BJ (cell line): ENCODE measurements at regions not wholly inside any gene's neighbourhood (a gene's known extent, or its start where the extent isn't known, plus 50 kb on each side); places are given as distances from the start of the nearest gene placed in this dataset.

Source experiments
- CTCF ChIA-PET: fragments of 350-600 bp; formaldehyde crosslinking; extraction: SDS; loops from one replicate; lab custom pipeline; 2021; ENCODE audit warnings: antibody characterized with exemption, inconsistent platforms; lab: Yijun Ruan, JAX
- POLR2A ChIA-PET: fragments of 300-600 bp; sonication (Branson Sonifier 250); formaldehyde crosslinking; extraction: SDS; loops from one replicate; lab custom pipeline; 2021; ENCODE audit warnings: antibody characterized with exemption; lab: Charles Lee
- DNase-seq: peaks from one replicate; pipeline ENCODE4 v3.0.0-alpha.2; 2011; ENCODE audit warnings: low read depth
- H3K27me3 ChIP-seq: 2 replicates; pipeline ENCODE4 v1.6.0; 2011; ENCODE audit warnings: low read length; ENCODE audit not compliant: control insufficient read depth, insufficient read depth
- H3K36me3 ChIP-seq: 2 replicates; pipeline ENCODE4 v1.5.1; 2011; ENCODE audit warnings: low read length; ENCODE audit not compliant: control insufficient read depth, insufficient read depth
- H3K4me3 ChIP-seq: 2 replicates; pipeline ENCODE4 v1.5.1; 2011; ENCODE audit warnings: low read depth, mild to moderate bottlenecking, control low read depth, low read length
- CTCF ChIP-seq: IDR thresholded peaks from 2 replicates; pipeline ENCODE4 v1.5.1; 2011; ENCODE audit warnings: low read depth, mild to moderate bottlenecking, control low read depth, inconsistent platforms, low read length, moderate library complexity; ENCODE audit not compliant: insufficient read depth

DNA sequence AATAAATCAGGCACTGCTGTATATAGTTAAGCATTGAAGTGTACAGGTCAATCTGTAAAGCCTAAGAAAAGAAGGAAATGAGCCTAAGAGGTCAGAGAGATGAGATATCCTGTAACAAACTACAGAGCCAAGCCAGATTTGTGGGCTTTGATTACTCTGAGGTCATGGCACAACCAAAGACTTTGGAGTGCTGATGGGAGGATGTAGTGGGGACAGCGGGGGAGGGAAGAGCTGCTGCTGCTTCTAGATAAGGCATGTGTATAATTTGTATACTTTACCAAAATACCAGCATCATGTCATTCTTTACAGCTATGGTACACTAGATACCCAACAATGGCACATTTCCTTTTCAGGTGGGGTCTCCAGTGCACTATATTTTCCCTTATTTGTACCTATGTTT is 102.5 kb downstream of the OGFRL1 start:
- DNase-seq = no peak
- Histone ChIP-seq H3K27me3 (no peaks in the 10 kb centered on the region), H3K36me3 (no peaks in the 10 kb centered on the region), H3K4me3 (no peak overlapping the region)
- ChIA-PET POLR2A (no interaction called here), CTCF (interaction anchor here (0.6 to 4.2 kb wide), 4 partner anchors 13 to 542 kb away, joined by 3 to 23 read pairs (median 4); no protein-coding TSS in a partner anchor)
- TF ChIP-seq CTCF = no peak

DNA sequence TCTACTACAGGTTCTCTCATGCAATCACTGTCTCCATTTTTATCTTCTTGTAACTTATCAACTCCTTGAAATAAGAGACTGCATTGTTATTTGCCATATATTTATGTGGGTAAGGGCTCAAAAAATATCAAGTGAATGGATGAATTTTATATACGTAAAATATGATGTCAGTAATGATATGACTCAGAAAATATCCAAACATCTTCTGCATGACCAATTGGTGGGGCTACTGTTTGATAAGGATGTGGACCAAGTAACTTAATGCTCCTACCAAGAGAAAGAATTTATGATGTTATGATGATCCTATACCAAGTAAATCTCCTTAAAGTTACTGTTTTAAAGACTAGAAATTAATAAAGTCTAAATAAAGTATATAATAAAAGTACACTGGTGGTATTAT is 103.7 kb downstream of the OGFRL1 start:
- H3K4me3 ChIP-seq = no peak overlapping the region
- ChIA-PET CTCF (interaction anchor here (0.6 kb wide), 1 partner anchor 28 kb away, joined by 3 read pairs; no protein-coding TSS in a partner anchor), POLR2A (no interaction called here)
- TF ChIP-seq CTCF = no peak
- no peaks in the 10 kb centered on the region for H3K27me3 ChIP-seq
- DNase-seq = no peak
- no peaks in the 10 kb centered on the region for H3K36me3 ChIP-seq

DNA sequence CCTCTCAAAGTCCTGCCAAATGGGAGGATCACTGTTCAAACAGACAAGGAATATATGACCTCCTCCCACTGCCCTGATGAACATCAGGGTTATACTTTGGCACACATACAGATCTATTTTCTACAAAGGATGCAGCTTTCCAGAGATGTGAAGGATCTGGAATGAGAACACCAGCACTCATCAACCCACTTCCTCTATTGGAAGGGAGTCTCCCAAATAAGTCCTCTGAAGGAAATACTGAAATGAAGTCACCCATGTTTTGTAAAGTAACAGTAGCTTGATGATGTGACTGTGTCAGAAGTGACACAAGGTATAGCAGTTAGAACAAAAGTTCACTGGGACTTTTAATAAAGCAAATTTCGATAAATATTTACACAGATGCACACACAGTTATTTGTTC is 104.9 kb downstream of the OGFRL1 start:
- Histone ChIP-seq H3K36me3 (no peaks in the 10 kb centered on the region), H3K27me3 (no peaks in the 10 kb centered on the region), H3K4me3 (no peak overlapping the region)
- no peak for DNase-seq
- ChIA-PET POLR2A (no interaction called here), CTCF (interaction anchor here (1.2 to 1.5 kb wide), 3 partner anchors 11 to 117 kb away, joined by 3 to 5 read pairs (median 4); no protein-coding TSS in a partner anchor)
- no peak for TF ChIP-seq CTCF

GRCh38 chr6:71393981-71394432 is 105.4 kb downstream of the OGFRL1 start:
- ChIA-PET CTCF (interaction anchor here (1.2 to 1.5 kb wide), 3 partner anchors 11 to 116 kb away, joined by 3 to 5 read pairs (median 4); no protein-coding TSS in a partner anchor), POLR2A (no interaction called here)
- Histone ChIP-seq H3K4me3 (no peak overlapping the region), H3K27me3 (no peaks in the 10 kb centered on the region), H3K36me3 (no peaks in the 10 kb centered on the region)
- no peak for DNase-seq
- TF ChIP-seq CTCF = no peak

DNA sequence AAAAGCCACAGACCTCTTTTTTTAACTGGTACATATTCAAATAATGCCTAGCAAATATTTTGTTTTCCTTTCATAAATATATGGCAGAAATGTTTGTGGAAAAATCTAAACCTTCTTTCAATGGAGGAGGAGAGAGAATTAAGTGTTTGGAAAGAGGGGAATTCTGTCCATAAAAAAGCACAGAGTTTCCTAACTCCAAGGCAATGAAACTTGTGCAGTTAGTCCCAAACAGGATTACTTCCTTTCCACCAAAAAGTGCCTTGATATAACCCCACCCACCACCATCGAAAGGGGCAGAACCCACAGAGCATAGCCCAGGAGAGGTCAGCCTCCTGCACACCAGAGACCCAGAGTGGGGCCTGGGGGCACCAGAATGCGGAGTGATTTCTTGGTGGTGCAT is 106.3 kb downstream of the OGFRL1 start:
- no peak for TF ChIP-seq CTCF
- DNase-seq = no peak
- no peaks in the 10 kb centered on the region for H3K36me3 ChIP-seq
- ChIA-PET POLR2A (no interaction called here), CTCF (no interaction called here)
- H3K4me3 ChIP-seq = no peak overlapping the region
- no peaks in the 10 kb centered on the region for H3K27me3 ChIP-seq
